OCI-LY1 (cell line): ENCODE measurements at regions not wholly inside any gene's neighbourhood (a gene's known extent, or its start where the extent isn't known, plus 50 kb on each side); places are given as distances from the start of the nearest gene placed in this dataset.

Experiments
- EZH2 ChIP-seq: fragments of 200-600 bp; sonication (generic), shearing (Covaris generic); IDR thresholded peaks from 2 replicates; pipeline ENCODE4 v1.8.0; 2017; ENCODE audit warnings: borderline replicate concordance, mixed run types, mild to moderate bottlenecking, antibody characterized with exemption, low read length, moderate library complexity, mixed read lengths
- TF ChIP-seq, protein P1 (sequence below): fragments of 200-600 bp; sonication (generic), shearing (Covaris generic); IDR thresholded peaks from 2 replicates; pipeline ENCODE4 v1.5.1; 2017; ENCODE audit warnings: mild to moderate bottlenecking, antibody characterized with exemption, low read length, moderate library complexity, mixed read lengths

DNA sequence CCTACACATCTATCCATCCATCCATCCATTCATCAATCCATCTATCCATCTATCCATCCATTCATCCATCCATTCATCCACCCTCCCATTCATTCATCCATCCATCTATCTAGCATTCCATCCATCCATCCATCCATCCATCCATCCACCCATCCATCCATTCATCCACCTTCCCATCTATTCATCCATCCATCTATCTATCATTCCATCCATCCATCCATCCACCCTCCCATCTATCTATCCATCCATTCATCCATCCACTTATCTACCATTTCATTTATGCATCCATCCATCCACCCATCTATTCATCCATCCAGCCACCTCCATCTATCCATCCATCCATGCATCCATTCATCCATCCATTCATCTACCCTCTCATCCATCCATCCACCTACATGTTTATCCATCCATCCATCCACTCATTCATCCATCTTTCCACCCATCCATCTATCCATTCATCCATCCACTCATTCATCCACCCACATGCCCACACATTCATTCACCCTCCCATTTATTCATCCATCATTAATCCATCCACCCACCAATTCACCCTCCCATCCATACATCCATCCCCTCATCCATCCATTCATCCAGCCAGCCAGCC lies 258.5 kb downstream of the CRLF2 start:
- TF ChIP-seq, protein P1, sequence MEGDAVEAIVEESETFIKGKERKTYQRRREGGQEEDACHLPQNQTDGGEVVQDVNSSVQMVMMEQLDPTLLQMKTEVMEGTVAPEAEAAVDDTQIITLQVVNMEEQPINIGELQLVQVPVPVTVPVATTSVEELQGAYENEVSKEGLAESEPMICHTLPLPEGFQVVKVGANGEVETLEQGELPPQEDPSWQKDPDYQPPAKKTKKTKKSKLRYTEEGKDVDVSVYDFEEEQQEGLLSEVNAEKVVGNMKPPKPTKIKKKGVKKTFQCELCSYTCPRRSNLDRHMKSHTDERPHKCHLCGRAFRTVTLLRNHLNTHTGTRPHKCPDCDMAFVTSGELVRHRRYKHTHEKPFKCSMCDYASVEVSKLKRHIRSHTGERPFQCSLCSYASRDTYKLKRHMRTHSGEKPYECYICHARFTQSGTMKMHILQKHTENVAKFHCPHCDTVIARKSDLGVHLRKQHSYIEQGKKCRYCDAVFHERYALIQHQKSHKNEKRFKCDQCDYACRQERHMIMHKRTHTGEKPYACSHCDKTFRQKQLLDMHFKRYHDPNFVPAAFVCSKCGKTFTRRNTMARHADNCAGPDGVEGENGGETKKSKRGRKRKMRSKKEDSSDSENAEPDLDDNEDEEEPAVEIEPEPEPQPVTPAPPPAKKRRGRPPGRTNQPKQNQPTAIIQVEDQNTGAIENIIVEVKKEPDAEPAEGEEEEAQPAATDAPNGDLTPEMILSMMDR: no peak
- no peak for TF ChIP-seq EZH2
